B cell (primary cell): ENCODE measurements at regions not wholly inside any gene's neighbourhood (a gene's known extent, or its start where the extent isn't known, plus 50 kb on each side); places are given as distances from the start of the nearest gene placed in this dataset.

Source experiments
- ATAC-seq: fragments of 200-7000 bp; cut with Tn5 transposase; one replicate; pipeline ENCODE4 v1.10.0; 2021; ENCODE audit warnings: low read depth, mild to moderate bottlenecking, moderate number of reproducible peaks, moderate library complexity
- CTCF ChIA-PET: fragments of 350-600 bp; sonication (Branson Sonifier 250); formaldehyde crosslinking; loops from one replicate; lab custom pipeline; 2021; ENCODE audit warnings: antibody characterized with exemption, inconsistent platforms; lab: Charles Lee
- POLR2A ChIA-PET: fragments of 350-600 bp; sonication (Branson Sonifier 250); formaldehyde crosslinking; loops from one replicate; lab custom pipeline; 2021; ENCODE audit warnings: antibody characterized with exemption; lab: Charles Lee
- DNase-seq: peaks from one replicate; pipeline ENCODE4 v3.0.0; 2013
- H2AFZ ChIP-seq: 2 replicates; pipeline ENCODE4 v1.6.1; 2012; ENCODE audit warnings: mild to moderate bottlenecking, low read depth, low read length; ENCODE audit not compliant: insufficient read depth, poor library complexity, severe bottlenecking
- H3K27ac ChIP-seq, 2 donors: 1 replicate in 1 of 2; 2 replicates in 1 of 2; pipeline ENCODE4 v1.5.1; 2012 to 2013; ENCODE audit warnings: low read length in 2 of 2, mild to moderate bottlenecking in 2 of 2, moderate library complexity in 1 of 2
- H3K27me3 ChIP-seq, 4 experiments: fragments of 200-600 bp in 1 of 4; sonication (generic) in 1 of 4; replicated peaks in 1 of 4; 1 replicate in 2 of 4; 2 replicates in 2 of 4; pipeline versions ENCODE4 v1.6.1 to v1.7.0; 2013 to 2016; ENCODE audit warnings: low read length in 3 of 4, mild to moderate bottlenecking in 2 of 4, mixed read lengths in 1 of 4, moderate library complexity in 1 of 4; ENCODE audit not compliant: insufficient read depth in 4 of 4, control insufficient read depth in 3 of 4; ENCODE audit errors: control extremely low read depth in 1 of 4
- H3K36me3 ChIP-seq, 2 experiments: replicated peaks in 1 of 2; 1 replicate in 1 of 2; 2 replicates in 1 of 2; pipeline versions ENCODE4 v1.6.1 to v1.7.1; 2013; ENCODE audit warnings: low read length in 1 of 2; ENCODE audit not compliant: insufficient read depth in 2 of 2, control insufficient read depth in 1 of 2; ENCODE audit errors: control extremely low read depth in 1 of 2, extremely low read depth in 1 of 2
- H3K4me1 ChIP-seq, 2 donors: fragments of 200-600 bp in 1 of 2; sonication (generic) in 1 of 2; 1 replicate in 1 of 2; 2 replicates in 1 of 2; pipeline versions ENCODE4 v1.5.1 to v1.6.1; 2013 to 2017; ENCODE audit warnings: low read length in 2 of 2; ENCODE audit not compliant: control insufficient read depth in 2 of 2, insufficient read depth in 2 of 2
- H3K4me2 ChIP-seq: replicated peaks from 2 replicates; pipeline ENCODE3; 2012; ENCODE audit warnings: mild to moderate bottlenecking, low read depth, low read length; ENCODE audit not compliant: poor library complexity, severe bottlenecking
- H3K4me3 ChIP-seq, 5 experiments: fragments of 200-600 bp in 1 of 5; sonication (generic) in 1 of 5; 1 replicate in 3 of 5; 2 replicates in 2 of 5; pipeline versions ENCODE4 v1.5.1 to v1.7.0; 2011 to 2016; ENCODE audit warnings: low read length in 4 of 5, mild to moderate bottlenecking in 4 of 5, low read depth in 2 of 5, control low read depth in 1 of 5, moderate library complexity in 1 of 5; ENCODE audit not compliant: insufficient read depth in 1 of 5; ENCODE audit errors: control extremely low read depth in 1 of 5, extremely low read depth in 1 of 5
- H3K79me2 ChIP-seq: fragments of 200-600 bp; sonication (generic); one replicate; pipeline ENCODE4 v1.6.0; 2016; ENCODE audit warnings: low read length; ENCODE audit not compliant: control insufficient read depth, insufficient read depth
- H3K9ac ChIP-seq: fragments of 200-600 bp; sonication (generic); 2 replicates; pipeline ENCODE4 v1.6.1; 2017; ENCODE audit warnings: mild to moderate bottlenecking, low read length, moderate library complexity
- H3K9me3 ChIP-seq, 3 donors: one replicate each; pipeline versions ENCODE4 v1.6.1 to v1.7.1; 2013; ENCODE audit warnings: low read length in 2 of 3; ENCODE audit not compliant: control insufficient read depth in 2 of 3, insufficient read depth in 1 of 3; ENCODE audit errors: control extremely low read depth in 1 of 3
- H4K20me1 ChIP-seq: 2 replicates; pipeline ENCODE4 v1.6.0; 2012; ENCODE audit warnings: mild to moderate bottlenecking, low read length; ENCODE audit not compliant: insufficient read depth, control insufficient read depth, poor library complexity, severe bottlenecking
- H3K27ac Mint-ChIP-seq: one replicate; pipeline ENCODE4 v1.8.0; 2021; ENCODE audit warnings: mixed read lengths
- H3K27me3 Mint-ChIP-seq: one replicate; pipeline ENCODE4 v1.8.0; 2021; ENCODE audit warnings: mixed read lengths
- H3K4me1 Mint-ChIP-seq: one replicate; pipeline ENCODE4 v1.8.0; 2021; ENCODE audit warnings: mixed read lengths
- H3K4me3 Mint-ChIP-seq: one replicate; pipeline ENCODE4 v1.8.0; 2021; ENCODE audit warnings: mixed read lengths
- H3K9me3 Mint-ChIP-seq: one replicate; pipeline ENCODE4 v1.8.0; 2022; ENCODE audit warnings: mixed read lengths; ENCODE audit not compliant: insufficient read depth
- EZH2 ChIP-seq: IDR thresholded peaks from 2 replicates; pipeline ENCODE4 v1.6.1; 2012; ENCODE audit warnings: borderline replicate concordance, low read depth, mild to moderate bottlenecking, moderate library complexity, low read length; ENCODE audit not compliant: insufficient read depth, poor library complexity, severe bottlenecking
- whole genome bisulfite sequencing: methylation state at CpG from one replicate; pipeline ENCODE4 v1.1.5; 2013; ENCODE audit warnings: missing lambda C conversion rate; ENCODE audit not compliant: insufficient coverage; 5-methylcytosine and 5-hydroxymethylcytosine counted together
- intact Hi-C: fragments of 100-400 bp; cut with micrococcal nuclease; formaldehyde crosslinking; loops from one replicate; pipeline ENCODE4 v1.10.0; 2022
- TF ChIP-seq, protein P1 (sequence below): fragments of 200-600 bp; IDR thresholded peaks from one replicate; pipeline ENCODE4 v1.8.0; 2022; ENCODE audit warnings: antibody characterized with exemption, mild to moderate bottlenecking

DNA sequence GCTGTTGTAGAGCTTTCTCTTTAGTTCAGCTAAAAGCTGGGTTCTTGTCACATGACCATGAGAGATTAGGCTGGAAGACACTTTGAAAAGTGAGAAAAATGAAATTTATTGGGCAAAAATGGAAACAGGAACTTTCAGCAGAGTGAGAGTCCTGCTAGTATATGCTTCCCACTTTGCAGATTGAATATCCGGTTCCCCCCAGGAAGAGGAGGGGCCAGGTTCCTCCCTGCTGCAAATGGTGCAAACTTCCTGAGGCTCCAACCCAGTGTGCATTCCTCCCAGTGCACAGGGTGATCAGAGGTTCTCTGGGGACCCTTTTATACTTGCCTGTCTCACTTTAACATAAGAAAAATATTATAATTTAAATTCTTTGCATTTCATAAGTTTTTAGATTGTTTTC lies 119.9 kb upstream of the SPIN4 start:
- no peaks in the 10 kb centered on the region for H3K79me2 ChIP-seq
- no peak overlapping the region for H3K4me2 ChIP-seq
- Mint-ChIP-seq H3K27ac (no peak overlapping the region), H3K27me3 (no peaks in the 10 kb centered on the region), H3K4me1 (no peaks in the 10 kb centered on the region), H3K4me3 (no peak overlapping the region), H3K9me3 (peaks cover 6% of the 10 kb centered on the region)
- H3K4me1 ChIP-seq: no peaks in the 10 kb centered on the region
- no peak for TF ChIP-seq EZH2
- TF ChIP-seq, protein P1, sequence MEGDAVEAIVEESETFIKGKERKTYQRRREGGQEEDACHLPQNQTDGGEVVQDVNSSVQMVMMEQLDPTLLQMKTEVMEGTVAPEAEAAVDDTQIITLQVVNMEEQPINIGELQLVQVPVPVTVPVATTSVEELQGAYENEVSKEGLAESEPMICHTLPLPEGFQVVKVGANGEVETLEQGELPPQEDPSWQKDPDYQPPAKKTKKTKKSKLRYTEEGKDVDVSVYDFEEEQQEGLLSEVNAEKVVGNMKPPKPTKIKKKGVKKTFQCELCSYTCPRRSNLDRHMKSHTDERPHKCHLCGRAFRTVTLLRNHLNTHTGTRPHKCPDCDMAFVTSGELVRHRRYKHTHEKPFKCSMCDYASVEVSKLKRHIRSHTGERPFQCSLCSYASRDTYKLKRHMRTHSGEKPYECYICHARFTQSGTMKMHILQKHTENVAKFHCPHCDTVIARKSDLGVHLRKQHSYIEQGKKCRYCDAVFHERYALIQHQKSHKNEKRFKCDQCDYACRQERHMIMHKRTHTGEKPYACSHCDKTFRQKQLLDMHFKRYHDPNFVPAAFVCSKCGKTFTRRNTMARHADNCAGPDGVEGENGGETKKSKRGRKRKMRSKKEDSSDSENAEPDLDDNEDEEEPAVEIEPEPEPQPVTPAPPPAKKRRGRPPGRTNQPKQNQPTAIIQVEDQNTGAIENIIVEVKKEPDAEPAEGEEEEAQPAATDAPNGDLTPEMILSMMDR: no peak
- H3K4me3 ChIP-seq: no peak overlapping the region
- peaks cover 4 to 28% (median 19%) of the 10 kb centered on the region in 3 donors for H3K9me3 ChIP-seq
- ChIA-PET POLR2A (no interaction called here), CTCF (no interaction called here)
- H2AFZ ChIP-seq: no peak overlapping the region
- WGBS: no CpG with 5 or more reads among the region's 1 CpG
- intact Hi-C loops: no loop called here
- ATAC-seq: no peak
- H4K20me1 ChIP-seq: no peaks in the 10 kb centered on the region
- no peak overlapping the region for H3K9ac ChIP-seq
- DNase-seq: no peak
- no peaks in the 10 kb centered on the region for H3K36me3 ChIP-seq
- no peak overlapping the region for H3K27ac ChIP-seq
- H3K27me3 ChIP-seq: no peaks in the 10 kb centered on the region

- no peaks in the 10 kb centered on the region for H3K4me1 ChIP-seq
- intact Hi-C loops: no loop called here
- Mint-ChIP-seq H3K9me3 (peaks cover 3% of the 10 kb centered on the region), H3K27ac (no peak overlapping the region), H3K4me3 (no peak overlapping the region), H3K27me3 (no peaks in the 10 kb centered on the region), H3K4me1 (no peaks in the 10 kb centered on the region)
- no peaks in the 10 kb centered on the region for H3K36me3 ChIP-seq
- WGBS: 100% methylated on average over 1 of the region's 4 CpGs
- H3K27me3 ChIP-seq: no peaks in the 10 kb centered on the region
- H3K9ac ChIP-seq: no peak overlapping the region
- H3K9me3 ChIP-seq: peaks cover 4 to 24% (median 19%) of the 10 kb centered on the region in 3 donors
- no peaks in the 10 kb centered on the region for H4K20me1 ChIP-seq
- no peak overlapping the region for H3K27ac ChIP-seq
- no peak overlapping the region for H2AFZ ChIP-seq
- ChIA-PET POLR2A (no interaction called here), CTCF (no interaction called here)
- H3K79me2 ChIP-seq: no peaks in the 10 kb centered on the region
- TF ChIP-seq EZH2: no peak
- TF ChIP-seq, protein P1: no peak
- DNase-seq (no peak), ATAC-seq (no peak)
- H3K4me2 ChIP-seq: no peak overlapping the region
- H3K4me3 ChIP-seq: no peak overlapping the region
Measured at GRCh38 chrX:63470506-63470905, 119.4 kb upstream of the SPIN4 start.
